GM12874 (cell line): ENCODE measurements at regions not wholly inside any gene's neighbourhood (a gene's known extent, or its start where the extent isn't known, plus 50 kb on each side); places are given as distances from the start of the nearest gene placed in this dataset.

Experiments used
- TF ChIP-seq, protein P1 (sequence below): IDR thresholded peaks from 2 replicates; pipeline ENCODE4 v1.5.1; 2011; ENCODE audit warnings: low read depth, mild to moderate bottlenecking, control low read depth, low read length, moderate library complexity; ENCODE audit not compliant: insufficient read depth

- TF ChIP-seq, protein P1, sequence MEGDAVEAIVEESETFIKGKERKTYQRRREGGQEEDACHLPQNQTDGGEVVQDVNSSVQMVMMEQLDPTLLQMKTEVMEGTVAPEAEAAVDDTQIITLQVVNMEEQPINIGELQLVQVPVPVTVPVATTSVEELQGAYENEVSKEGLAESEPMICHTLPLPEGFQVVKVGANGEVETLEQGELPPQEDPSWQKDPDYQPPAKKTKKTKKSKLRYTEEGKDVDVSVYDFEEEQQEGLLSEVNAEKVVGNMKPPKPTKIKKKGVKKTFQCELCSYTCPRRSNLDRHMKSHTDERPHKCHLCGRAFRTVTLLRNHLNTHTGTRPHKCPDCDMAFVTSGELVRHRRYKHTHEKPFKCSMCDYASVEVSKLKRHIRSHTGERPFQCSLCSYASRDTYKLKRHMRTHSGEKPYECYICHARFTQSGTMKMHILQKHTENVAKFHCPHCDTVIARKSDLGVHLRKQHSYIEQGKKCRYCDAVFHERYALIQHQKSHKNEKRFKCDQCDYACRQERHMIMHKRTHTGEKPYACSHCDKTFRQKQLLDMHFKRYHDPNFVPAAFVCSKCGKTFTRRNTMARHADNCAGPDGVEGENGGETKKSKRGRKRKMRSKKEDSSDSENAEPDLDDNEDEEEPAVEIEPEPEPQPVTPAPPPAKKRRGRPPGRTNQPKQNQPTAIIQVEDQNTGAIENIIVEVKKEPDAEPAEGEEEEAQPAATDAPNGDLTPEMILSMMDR = no peak
These were observed 262.3 kb upstream of the RASGRP1 start for GRCh38 chr15:38826880-38827279.

DNA sequence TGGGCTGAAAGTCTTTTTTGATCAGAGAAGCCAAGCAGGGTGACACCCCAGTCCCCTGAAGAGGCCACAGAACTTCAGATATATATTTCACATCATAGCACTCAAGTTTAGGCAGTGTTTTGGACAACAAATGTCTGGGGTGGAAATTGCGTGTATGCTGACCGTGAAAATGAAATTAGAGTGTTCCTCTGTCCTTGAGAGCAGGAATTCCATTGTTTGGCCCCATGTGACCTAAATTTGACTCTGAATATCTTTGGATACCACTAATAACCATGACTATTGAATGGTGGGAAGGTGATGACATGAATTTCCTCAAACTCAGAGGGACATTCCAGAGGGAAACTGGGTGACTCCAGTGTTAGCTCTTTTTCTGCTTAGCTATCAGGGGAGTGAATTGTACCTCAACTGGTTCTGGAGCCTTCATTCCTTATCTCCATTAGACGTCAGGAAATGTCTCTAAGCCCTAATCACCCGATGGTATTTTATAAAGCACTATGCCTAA, 263.5 kb upstream of the RASGRP1 start:
- TF ChIP-seq, protein P1 = no peak

DNA sequence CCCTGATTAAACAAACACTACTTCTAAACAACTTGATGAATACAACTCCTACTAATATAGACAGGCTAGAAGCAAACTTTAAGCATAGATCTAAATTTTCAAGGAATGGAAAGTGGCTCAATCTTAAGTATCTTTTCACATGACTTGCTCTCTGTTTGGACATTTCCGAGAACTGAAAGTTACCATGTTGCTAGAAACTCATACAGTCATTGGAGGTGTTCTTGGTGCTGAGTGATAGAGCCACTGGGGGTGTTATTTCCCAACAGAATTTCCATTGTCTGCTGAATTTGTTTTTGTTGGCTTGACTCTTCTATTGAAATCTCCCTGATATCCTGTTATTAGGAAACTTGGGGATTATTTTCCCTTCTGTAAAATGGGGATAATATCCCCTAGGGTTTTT, 264.5 kb upstream of the RASGRP1 start:
- TF ChIP-seq, protein P1 = no peak

DNA sequence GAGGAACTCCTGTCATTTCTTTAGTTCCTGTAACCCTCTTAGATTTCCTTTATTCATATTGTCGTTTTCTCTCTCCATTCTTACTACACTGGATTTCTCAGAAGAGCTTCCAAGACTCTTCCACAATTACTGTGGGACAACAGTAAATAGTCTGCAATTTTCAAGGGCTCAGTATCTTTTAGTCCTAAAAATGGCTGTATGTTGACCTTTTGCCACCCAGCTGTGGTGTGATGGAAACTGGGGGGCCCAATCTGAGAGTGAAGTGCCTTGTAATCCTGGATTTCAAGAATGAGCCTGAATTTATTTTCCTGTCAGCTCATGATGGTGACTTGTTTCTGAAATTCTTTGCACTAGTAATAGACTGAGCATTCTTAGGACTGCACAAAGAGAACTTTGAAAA, 277.6 kb upstream of the RASGRP1 start:
- TF ChIP-seq, protein P1 = no peak

DNA sequence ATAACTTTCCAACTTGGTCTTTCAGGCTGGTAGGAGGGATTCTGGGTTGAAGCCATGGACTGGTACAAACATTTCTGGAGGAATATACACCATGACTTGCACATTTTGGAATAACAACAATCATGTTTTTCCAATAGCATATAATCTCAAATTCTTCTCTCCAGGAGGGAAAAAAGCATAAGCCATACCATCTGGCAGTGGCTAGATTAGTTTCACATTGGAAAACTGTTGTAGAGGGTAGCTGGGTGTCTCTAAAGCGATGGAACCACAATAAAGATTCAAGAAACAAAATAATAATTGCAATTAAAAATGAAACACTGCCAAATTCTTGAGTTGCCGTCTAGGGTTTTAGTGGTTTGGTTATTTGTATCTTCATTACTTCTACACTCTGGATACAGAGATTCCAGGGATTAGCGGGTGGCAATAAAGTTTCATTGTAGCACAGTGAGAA, 278.5 kb upstream of the RASGRP1 start:
- TF ChIP-seq, protein P1 = no peak

DNA sequence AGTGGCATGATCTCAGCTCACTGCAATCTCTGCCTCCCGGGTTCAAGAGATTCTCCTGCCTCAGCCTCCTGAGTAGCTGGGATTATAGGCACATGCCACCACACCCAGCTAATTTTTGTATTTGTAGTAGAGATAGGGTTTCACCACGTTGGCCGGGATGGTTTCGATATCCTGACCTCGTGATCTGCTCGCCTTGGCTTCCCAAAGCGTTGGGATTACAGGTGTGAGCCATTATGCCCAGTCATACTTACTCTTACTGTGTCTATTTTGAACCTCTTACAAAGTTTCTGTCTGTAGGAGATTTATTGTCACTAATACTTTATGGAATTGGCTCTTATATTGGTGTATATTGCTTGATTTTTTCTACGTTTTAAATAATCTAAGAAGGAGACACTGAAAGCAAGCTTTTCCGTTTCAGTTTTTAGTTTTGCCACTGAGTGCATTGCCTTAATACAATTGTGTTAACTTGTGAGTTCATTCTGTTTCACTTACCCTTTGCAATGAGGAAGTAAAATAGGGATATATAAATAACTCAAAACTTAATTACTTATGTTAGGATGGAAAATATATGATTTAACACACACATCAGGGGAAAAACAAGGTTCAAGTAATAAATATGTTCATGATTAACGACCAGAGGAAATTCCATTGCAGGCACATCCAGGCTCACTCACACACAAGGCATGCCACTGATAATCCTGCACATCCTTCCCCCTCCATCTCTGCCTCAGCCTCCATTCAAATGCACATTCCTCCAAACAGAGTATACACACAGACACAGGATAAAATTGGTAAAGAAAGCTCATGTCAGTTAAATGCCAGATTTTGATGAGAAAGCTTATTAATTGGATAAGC, 279.3 kb upstream of the RASGRP1 start:
- TF ChIP-seq, protein P1 = no peak

GRCh38 chr15:38844736-38845135, 280.1 kb upstream of the RASGRP1 start:
- TF ChIP-seq, protein P1 = no peak
